Femur (tissue), 1 donor: ENCODE measurements at regions not wholly inside any gene's neighbourhood (a gene's known extent, or its start where the extent isn't known, plus 50 kb on each side); places are given as distances from the start of the nearest gene placed in this dataset.
"Not testable (repeated sequence)": the region's sequence is repeated elsewhere in the genome, so short reads cannot be mapped to it uniquely, and the experiment has no call there.

Experiments
- DNase-seq: peaks from one replicate; pipeline ENCODE4 v3.0.0-alpha.2; 2017

DNA sequence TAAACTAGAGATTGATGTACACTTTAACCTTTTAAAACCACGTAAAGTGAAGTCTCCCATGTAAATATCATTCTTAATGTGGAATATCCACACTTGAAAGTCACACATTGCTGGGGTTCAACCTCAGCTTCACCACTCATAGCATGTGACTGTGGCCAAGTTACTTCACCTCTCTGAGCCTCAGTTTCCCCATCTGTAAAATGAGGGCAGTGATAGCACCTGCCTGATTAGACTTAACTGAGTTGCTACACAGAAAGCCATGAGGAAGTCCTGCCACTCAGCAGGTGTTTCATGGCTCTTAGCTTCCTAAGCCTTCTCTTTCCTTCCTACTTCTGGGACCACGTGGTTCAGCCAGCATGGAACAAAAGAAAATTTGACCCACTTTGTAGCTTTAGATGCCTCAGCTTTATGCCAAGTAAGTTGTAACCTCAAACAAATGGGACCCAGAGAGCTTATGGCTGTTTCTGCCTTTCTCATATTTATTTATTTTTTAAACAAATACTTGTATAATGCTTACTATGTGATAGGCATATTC is 277.3 kb upstream of the KLF3 start:
- DNase-seq: no peak

DNA sequence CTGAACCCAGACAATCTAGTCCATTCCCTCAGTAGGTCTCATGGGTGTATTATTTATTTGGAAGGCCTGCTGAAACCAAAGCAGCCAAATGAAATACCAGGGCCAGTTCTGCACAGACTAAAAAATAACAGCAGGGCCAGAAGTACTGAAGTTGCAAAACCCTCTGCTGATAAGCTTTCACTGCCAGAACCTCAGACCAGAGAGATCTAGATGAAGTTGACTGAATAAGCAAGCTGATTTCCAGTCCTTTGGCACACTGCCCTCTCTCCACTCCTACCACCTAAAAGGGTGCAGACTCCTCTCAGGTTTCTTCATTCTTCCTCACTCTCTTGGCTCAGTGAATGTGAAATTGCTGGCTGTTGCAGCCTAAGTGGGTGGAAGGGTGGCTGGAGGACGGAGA is 276.7 kb upstream of the KLF3 start:
- no peak for DNase-seq

DNA sequence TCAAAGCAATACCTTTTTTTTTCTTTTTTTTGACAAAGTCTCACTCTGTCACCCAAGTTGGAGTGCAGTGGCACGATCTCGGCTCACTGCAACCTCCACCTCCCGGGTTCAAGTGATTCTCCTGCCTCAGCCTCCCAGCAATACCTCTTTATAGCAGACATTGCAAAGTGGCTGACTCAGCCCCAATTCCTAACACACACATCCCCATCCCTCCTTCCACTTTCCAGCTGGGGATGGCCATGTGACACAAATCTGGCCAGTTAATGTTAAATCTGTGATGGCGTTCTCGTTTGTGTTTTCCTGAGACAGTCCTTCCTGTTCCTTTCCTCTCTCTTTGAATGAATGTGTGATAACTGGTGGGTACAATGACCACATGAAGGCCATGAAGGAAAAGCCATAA is 276.2 kb upstream of the KLF3 start:
- DNase-seq: no peak

DNA sequence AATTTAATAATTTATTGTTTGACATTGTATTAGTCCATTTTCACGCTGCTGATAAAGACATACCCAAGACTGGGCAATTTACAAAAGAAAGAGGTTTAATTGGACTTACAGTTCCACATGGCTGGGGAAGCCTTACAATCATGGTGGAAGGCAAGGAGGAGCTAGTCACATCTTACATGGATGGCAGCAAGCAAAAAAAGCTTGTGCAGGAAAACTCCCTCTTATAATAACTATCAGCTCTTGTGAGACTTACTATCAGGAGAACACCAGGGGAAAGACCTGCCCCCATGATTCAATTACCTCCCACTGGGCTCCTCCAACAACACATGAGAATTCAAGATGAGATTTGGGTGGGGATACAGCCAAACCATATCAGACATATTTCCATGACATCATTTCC is 275.1 kb upstream of the KLF3 start:
- DNase-seq: not testable (repeated sequence)

DNA sequence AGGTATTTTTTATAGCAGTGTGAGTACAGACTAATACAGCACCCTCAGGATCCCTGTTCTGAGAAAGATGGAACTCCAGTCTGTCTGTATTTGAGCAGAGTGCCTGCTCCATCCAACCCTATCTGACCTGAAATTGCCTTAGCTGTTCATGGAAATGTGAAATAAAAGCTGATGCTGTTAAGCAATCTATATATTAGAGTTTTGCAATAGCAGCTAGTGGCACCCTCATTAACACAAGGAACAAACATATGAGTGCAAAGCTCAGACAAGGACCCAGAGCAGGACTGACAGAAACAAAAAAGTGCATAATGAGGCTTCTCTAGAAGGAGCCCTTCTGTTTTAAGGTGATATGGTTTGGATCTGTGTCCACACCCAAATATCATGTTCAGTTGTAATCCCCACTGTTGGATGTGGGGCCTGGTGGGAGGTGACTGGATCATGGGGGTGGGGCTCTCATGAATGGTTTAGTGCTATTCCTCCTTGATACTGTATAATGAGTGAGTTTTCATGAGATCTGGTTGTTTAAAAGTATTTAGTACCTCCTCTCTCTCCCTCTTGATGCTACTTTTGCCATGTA is 272.9 kb upstream of the KLF3 start:
- DNase-seq: no peak

DNA sequence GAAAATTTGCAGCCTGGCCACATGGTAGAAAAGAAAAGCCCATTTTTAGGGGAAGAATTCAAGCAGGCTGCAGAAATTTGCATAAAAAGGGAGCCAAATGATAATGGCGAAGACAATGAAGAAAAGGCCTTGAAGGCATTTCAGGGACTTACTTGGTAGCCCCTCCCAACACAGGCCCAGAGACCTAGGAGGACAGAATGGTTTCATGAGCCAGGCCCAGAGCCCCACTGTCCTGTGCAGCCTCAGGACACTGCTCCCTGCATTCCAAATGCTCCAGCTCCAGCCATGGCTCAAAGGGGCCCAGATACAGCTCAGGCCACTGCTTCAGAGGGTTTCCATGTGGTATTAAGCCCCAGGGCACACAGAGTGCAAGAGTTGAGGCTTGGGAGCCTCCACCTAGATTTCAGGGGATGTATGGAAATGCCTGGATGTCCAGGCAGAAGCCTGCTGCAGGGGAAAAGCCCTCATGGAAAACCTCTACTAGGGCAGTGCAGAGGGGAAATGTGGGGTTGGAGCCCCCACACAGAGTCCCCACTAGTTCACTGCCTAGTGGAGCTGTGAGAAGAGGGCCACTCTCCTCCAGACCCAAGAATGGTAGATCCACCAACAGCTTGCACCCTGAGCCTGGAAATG is 271.7 kb upstream of the KLF3 start:
- DNase-seq: no peak

DNA sequence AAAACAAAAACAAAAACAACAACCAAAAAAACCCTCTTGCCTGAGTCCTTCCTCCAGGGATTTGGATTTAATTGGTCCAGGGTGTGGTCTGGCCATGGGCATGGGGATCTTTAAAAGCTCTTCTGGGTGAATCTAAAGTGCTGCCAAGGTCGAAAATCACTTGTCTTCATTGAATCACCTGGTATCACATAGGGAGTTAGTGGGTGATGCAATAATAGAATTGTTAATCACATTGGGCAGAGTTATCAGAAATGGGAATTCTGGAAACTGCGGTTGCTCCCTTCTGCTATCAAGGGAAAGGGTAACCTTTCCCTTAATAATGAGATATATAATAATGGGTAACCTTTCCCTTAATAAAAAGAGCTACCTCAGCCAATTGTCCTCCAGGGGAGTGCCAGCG is 267.9 kb upstream of the KLF3 start:
- no peak for DNase-seq

DNA sequence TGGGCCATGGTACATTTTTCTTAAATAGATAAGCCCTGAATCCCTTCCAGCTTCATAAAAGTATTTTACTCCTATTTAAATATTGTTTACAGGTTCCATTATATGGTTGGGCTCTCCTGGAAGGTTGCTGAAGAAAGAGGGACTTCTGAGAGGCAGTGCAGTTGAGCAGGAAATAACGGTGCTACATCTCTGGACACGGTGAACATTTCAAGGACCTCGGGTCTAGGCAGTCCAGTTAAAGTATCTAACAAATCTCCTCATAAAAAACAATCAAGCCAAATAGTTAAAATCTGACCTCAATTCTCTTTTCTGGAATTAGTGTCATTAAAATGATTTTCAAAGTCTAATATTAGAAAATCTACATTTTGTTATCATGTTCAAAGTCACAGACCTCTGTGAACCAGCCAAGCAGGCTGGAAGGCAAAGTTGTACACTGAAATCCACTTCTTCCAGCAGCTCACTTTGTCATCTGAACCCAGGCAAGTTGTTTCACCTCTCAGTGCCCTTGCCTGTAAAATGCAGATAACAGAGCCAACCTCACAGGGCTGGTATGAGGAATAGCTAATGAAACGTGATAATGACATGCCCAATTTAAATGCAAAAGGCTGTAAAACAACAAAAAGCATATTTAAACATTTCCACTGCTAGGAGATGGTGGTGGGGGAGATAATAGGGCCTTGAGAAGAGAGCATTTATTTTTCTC is 267.0 kb upstream of the KLF3 start:
- DNase-seq: no peak

DNA sequence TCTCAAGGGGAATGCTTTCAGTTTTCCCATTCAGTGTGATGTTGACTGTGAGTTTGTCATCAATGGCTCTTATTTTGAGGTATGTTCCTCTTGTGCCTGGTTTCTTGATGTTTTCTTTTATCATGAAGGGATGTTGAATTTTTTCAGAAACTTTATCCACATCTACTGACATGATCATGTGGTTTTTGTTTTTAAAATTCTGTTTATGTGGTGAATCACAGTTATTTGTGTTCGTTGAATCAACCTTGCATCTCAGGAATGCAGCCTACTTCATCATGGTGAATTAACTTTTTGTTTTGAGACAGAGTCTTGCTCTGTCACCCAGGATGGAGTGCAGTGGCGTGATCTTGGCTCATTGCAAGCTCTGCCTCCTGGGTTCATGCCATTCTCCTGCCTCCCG is 263.1 kb upstream of the KLF3 start:
- DNase-seq: no peak

DNA sequence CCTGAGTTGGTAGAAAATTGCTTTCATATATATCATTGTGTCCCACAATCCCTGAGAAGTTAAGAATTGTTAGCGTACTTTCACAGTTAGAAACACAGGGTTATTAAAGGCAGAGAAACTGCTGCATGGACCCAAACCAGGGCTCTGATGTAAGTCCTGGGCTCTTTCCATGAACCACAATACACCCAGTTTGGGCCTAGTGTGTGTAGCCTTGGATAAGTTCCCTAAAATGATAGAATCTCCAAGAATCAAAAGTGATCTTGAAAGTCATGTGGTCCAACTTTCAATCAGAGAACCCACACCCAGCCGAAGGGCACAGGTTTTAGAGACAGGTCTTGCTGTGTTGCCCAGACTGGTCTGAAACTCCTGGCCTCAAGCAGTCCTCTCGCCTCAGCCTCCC is 257.8 kb upstream of the KLF3 start:
- no peak for DNase-seq

DNA sequence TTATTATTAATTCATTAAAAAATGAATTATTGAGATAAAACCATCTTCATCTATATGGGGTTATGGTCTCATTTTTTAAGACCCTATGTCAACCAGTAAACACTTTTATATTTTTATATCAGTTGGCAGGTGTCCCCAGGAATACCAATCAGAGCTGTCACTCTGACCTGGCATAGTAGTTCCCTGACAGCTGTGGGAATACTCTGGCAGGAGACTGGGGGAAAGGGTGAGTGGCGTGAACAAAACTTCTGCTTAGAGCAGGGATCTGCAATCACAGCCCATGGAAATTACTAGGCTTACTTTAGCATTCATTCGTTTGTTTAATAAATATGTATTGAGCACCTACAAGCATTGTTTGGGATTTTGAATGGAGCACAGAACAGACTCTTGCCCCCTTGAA is 254.1 kb upstream of the KLF3 start:
- DNase-seq: no peak

DNA sequence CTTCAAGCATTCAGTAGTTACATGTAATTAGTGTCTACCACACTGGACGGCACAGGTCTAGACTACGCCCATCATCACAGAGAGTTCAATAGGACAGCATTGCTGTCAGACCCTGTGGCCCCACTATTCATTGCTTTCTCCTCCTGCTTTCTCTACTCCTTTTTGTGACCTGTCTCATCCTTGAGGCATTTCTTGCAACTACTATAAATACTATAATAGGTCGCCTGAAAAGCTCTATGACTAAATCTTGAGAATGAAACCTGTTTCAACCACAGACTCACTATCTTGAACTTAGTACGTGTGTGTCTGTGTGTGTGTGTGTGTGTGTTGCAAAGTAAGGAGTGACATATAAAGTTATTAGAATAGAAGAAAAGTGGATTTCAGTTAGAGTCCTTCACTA is 252.9 kb upstream of the KLF3 start:
- DNase-seq: no peak

DNA sequence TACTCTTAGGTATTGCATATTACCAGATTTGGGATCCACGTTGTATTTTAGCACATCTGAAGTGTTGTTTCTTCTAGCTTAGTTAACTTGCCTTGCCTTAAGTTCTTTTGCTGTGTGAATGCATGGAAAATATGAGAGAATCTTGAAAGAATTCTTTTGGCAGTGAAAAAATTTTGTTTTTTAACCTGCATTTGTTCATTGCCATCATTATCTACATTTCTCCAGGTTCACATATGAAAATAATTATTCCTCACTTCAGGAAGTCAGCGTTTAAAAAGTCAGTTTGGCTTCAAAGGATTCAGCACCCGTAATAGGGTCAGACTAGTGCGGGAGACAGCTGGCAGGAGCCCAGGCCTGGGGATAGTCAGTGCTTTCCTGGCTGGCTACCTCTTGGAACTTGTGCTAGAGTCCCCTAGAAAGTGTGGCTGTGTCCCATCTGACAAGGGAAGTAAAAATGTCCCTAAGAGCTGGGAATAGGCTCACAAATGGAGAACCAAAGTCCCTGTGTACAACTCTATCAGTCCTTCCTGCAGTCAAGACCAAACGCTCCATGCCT is 251.9 kb upstream of the KLF3 start:
- peak; percentile 31 for DNase-seq

DNA sequence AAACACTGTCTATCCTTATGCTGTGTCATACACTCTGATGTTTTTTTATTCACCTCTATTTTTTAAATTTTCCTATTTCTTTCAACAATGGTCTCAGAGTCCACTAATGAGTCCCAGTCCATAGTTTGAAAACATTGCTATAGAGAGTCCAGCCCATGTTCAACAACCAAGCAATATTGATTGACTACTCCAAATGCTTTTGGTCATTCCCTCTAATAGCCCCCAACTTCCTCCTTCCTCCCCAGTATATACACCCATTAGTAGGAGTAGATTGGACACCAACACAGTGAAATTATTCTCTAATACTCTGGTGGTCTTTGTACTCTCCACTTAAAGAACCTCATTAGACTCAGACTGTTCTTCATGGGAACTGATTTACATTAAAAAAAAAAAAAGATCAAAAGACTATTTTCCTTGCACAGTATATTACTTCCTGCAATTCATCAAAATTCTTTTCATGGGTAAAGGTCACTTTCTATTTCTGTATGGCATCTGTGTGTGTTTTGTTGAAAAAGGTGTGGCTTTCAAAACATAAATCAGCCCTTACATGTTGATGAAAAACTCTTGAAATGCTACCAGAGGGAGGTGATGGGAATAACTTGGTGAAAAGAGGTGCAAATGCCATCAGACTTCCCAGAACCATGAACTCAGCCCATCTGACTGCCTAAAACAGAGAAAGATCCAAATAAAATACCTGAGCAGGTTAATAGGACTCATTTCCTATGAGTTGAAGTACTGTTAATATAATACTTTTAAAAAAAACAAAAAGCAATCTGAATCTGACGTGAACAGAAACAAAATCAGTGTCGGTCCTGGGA is 250.3 kb upstream of the KLF3 start:
- DNase-seq: no peak

DNA sequence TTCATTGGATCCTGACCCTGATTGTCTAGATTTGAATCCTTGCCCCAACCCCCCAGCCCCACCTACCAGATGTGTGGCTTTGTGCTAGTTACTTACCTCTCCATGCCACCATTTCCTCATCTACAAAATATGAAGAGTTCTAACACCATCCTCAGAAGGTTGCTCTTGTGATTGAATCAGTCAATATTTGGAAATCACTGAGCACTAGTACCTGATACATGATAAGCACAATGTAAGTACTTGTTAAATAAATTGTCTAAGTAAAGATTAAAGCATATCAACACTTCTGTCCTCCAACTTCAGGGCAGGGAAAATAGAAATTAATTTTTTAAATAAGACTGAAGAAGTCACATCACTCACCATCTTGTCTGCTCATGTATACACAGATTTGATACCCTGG is 249.6 kb upstream of the KLF3 start:
- no peak for DNase-seq

DNA sequence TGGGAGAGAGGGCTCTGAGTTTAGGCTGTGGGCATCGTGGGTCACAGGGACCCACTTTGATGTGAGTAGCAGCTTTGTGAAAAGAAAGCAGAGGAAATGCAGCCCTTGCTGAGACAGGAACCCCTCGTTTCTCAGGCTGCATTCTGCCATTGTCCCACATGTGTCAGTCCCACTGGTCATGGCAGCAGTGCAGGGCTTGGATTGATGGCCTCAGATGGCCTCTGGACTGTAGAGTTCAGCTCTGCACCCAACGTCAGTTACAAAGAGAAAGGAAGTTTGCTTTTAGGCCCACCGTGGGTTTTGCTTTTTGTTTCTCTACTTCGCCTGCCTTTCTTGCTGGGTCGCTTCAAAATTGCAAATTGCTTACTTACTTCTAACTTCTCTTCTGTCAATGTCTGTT is 248.3 kb upstream of the KLF3 start:
- no peak for DNase-seq

DNA sequence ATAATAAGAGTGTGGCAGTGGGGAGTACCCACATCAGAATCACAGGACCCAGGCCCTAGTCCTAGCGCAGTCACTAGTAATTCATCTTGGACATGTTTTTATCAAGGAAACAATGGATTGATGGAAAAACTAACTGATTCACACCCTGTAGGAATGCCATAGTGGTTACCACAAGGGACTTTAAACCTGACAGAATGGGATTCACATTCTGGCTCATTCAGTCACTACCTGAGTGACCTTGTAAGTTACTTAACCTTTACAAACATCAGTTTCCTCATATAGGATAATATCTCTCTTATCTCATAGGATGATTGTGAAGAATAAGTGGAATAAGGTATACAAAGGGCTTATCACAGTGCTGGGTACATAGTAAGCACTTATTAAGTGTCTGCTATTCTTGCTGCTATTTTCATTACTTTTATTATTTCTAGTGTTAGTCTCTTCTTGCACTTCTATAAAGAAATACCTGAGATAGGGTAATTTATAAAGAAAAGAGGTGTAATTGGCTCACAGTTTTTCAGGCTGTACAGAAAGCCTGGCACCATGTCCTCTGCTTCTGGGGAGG is 247.5 kb upstream of the KLF3 start:
- DNase-seq: no peak

DNA sequence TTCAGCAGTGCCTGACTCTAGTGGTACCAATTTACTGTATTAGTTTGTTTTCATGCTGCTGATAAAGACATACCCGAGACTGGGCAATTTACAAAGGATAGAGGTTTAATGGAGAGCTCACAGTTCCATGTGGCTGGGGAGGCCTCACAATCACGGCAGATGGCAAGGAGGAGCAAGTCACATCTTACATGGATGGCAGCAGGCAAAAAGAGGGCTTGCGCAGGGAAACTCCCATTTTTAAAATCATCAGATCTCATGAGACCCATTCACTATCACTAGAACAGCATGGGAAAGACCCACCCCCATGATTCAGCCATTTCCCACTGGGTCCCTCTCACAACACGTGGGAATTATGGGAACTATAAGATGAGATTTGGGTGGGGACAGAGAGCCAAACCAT is 243.7 kb upstream of the KLF3 start:
- DNase-seq: not testable (repeated sequence)

DNA sequence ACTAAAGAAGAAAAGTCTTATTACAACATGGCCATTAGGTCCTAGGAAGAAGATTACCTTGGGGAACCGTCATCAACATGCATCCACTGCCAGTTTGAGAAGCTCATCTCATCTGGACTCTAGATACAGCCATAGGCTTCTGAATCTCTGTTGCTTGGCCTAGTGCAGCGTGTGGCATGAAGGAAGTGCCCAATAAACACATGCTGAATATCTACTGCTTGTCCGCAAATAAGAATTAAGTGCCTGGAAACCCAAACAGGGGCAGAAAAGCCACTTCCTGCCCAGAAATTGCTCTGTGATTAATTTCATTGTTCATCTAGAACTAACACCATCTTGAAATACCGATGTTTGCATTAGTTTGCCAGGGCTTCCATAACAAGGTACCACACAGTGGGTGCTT is 241.1 kb upstream of the KLF3 start:
- DNase-seq: no peak

DNA sequence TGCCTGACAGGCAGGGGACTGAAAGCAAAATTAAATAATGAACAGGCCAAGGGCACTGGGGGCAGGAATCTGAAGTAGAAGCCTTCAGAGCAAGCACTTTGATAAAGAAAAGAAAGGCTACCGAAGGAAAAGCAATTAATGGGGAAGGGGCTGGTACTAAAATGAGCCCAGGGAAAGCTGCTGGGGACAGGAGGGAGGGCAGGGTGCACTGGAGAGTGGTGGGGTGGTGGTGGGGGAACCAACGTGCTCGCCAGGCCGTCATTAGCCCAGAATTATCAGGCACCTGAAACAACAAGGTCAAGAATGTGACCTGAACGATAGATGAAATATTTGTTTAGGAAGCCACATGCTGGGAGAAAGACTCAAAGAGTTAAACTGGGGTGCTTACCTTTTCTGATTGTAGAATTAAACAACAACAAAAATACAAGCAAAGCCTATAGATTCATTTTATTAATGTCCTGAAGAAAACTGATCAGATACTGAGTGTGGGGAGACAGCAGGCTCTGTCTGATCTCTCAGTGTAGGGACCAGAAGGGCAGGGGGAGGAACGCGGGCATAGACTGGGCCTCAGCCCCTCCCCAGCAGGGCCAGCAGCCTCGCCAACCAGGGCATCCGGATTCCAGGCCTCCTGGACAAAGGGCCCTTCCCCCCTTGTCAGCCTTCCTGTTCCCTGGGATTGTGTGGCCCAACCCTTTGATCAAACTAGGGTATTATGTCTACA is 239.7 kb upstream of the KLF3 start:
- no peak for DNase-seq

DNA sequence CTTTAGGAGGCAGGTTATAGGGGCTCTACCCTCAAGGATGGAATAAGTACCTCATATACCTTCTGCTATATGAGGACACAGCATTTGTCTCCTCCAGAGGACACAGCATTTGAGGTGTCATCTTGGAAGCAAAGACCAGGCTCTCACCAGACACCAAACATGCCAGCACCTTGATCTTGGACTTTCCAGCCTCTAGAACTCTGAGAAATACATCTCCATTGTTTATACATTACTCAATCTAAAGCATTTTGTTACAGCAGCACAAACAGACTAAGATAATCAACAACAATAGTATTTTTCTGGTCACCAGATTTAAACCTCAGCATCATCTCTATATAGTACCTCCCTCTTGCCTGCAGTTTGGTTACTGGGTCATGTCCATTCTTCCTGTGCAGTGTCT is 237.5 kb upstream of the KLF3 start:
- DNase-seq: no peak

DNA sequence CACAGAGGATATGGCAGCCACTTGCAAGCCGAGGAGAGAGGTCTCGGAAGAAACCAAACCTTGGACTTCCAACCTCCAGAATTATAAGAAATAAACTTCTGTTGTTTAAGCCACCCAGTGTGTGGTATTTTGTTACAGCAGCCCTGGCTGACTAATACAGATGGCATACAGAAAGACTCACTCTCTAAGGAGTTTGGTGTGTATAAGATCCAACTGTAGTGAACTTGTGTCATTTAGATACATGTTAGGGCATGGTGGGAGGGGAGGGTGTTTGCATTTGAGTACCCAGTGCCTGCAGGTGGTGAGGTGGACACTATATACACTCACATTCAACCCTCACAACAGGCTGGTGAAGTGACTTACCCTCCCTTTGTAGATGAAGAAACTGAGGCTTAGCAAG is 233.2 kb upstream of the KLF3 start:
- no peak for DNase-seq
